Nephron progenitor cell (in vitro differentiated cells): ENCODE measurements at regions not wholly inside any gene's neighbourhood (a gene's known extent, or its start where the extent isn't known, plus 50 kb on each side); places are given as distances from the start of the nearest gene placed in this dataset.

Source experiments
- DNase-seq: peaks from one replicate; pipeline ENCODE4 v3.0.0; 2021
- H3K27ac Mint-ChIP-seq: 2 replicates; pipeline ENCODE4 v1.8.0; 2021; ENCODE audit warnings: mild to moderate bottlenecking, moderate library complexity, mixed read lengths
- H3K27me3 Mint-ChIP-seq: 2 replicates; pipeline ENCODE4 v1.8.0; 2021; ENCODE audit warnings: mild to moderate bottlenecking, low read depth, mixed read lengths; ENCODE audit not compliant: poor library complexity
- H3K36me3 Mint-ChIP-seq: 2 replicates; pipeline ENCODE4 v1.8.0; 2021; ENCODE audit warnings: low read depth, mixed read lengths
- H3K4me1 Mint-ChIP-seq: 2 replicates; pipeline ENCODE4 v1.8.0; 2021; ENCODE audit warnings: mixed read lengths
- H3K4me3 Mint-ChIP-seq: 2 replicates; pipeline ENCODE4 v1.8.0; 2021; ENCODE audit warnings: mild to moderate bottlenecking, moderate library complexity, mixed read lengths
- H3K9me3 Mint-ChIP-seq: 2 replicates; pipeline ENCODE4 v1.8.0; 2021; ENCODE audit warnings: mild to moderate bottlenecking, moderate library complexity, mixed read lengths
- CTCF ChIP-seq: fragments of 200-600 bp; sonication (generic); IDR thresholded peaks from 2 replicates; pipeline ENCODE4 v1.5.0; 2021; ENCODE audit warnings: antibody characterized with exemption

- peaks cover 5% of the 10 kb centered on the region for H3K4me1 Mint-ChIP-seq
- H3K27ac Mint-ChIP-seq: no peak overlapping the region
- H3K27me3 Mint-ChIP-seq: peaks cover 11% of the 10 kb centered on the region
- H3K4me3 Mint-ChIP-seq: no peak overlapping the region
- H3K9me3 Mint-ChIP-seq: peaks cover 2% of the 10 kb centered on the region
- DNase-seq: no peak
- TF ChIP-seq CTCF: no peak
- H3K36me3 Mint-ChIP-seq: no peaks in the 10 kb centered on the region
Measured at GRCh38 chr5:38709678-38710306, 136.0 kb upstream of the OSMR start.

- Mint-ChIP-seq H3K36me3 (no peaks in the 10 kb centered on the region), H3K27ac (no peak overlapping the region), H3K4me1 (peaks cover 9% of the 10 kb centered on the region), H3K4me3 (no peak overlapping the region), H3K9me3 (no peaks in the 10 kb centered on the region), H3K27me3 (peaks cover 11% of the 10 kb centered on the region)
- no peak for TF ChIP-seq CTCF
- DNase-seq: no peak
Measured at GRCh38 chr5:38710627-38711026, 135.2 kb upstream of the OSMR start.

GRCh38 chr5:38712391-38712790 lies 133.4 kb upstream of the OSMR start:
- H3K27ac Mint-ChIP-seq: no peak overlapping the region
- no peak for DNase-seq
- TF ChIP-seq CTCF: no peak
- H3K4me1 Mint-ChIP-seq: peaks cover 9% of the 10 kb centered on the region
- H3K9me3 Mint-ChIP-seq: no peaks in the 10 kb centered on the region
- H3K36me3 Mint-ChIP-seq: no peaks in the 10 kb centered on the region
- H3K4me3 Mint-ChIP-seq: no peak overlapping the region
- peaks cover 7% of the 10 kb centered on the region for H3K27me3 Mint-ChIP-seq

DNA sequence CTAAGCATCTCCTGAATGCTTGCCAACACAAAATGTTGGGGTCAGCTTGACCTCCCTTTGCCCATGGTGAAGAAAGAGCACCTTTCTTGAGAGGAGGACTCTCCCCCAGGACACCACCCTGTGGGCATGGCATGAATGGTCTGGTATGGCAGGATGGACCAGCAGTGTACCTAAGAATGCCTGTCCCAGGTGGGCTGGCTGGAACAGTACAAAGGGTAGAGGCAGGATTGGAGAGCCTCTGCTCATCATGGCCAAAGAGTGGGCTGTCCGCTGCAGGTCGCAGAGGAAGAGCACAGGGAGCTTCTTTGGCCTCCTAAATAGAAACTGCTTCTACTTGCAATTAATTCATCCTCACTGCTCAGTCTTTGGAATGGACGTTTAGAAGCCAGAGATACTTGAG lies 131.6 kb upstream of the OSMR start:
- TF ChIP-seq CTCF: no peak
- H3K4me3 Mint-ChIP-seq: no peak overlapping the region
- no peaks in the 10 kb centered on the region for H3K36me3 Mint-ChIP-seq
- H3K27me3 Mint-ChIP-seq: peaks cover 7% of the 10 kb centered on the region
- no peak overlapping the region for H3K27ac Mint-ChIP-seq
- DNase-seq: no peak
- H3K4me1 Mint-ChIP-seq: peaks cover 9% of the 10 kb centered on the region
- no peaks in the 10 kb centered on the region for H3K9me3 Mint-ChIP-seq

- Mint-ChIP-seq H3K9me3 (no peaks in the 10 kb centered on the region), H3K4me1 (peaks cover 9% of the 10 kb centered on the region), H3K36me3 (no peaks in the 10 kb centered on the region), H3K27ac (no peak overlapping the region), H3K27me3 (peaks cover 7% of the 10 kb centered on the region), H3K4me3 (no peak overlapping the region)
- TF ChIP-seq CTCF: no peak
- no peak for DNase-seq
Measured at GRCh38 chr5:38714703-38715355, 131.0 kb upstream of the OSMR start.

DNA sequence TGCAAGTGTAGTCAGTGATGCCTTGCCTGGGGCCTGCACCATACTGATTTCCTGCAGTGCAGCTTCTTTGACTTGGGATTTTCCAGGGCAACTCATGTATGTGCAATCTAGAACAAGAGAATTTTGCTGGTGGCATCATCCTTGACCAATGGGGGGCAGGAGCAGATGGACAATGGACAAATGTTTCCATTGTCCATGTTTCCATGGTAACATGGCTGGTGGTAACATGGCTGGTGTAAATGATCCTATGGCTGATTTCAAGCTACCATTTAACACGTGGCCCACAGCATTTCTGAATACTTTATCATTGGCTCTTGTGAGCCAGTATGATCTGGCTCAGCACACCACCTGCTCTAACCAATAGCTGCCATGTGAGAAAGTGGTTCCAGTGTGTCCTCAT lies 130.1 kb upstream of the OSMR start:
- Mint-ChIP-seq H3K27ac (no peak overlapping the region), H3K4me3 (no peak overlapping the region), H3K4me1 (peaks cover 10% of the 10 kb centered on the region), H3K9me3 (no peaks in the 10 kb centered on the region), H3K36me3 (no peaks in the 10 kb centered on the region), H3K27me3 (peaks cover 7% of the 10 kb centered on the region)
- no peak for TF ChIP-seq CTCF
- DNase-seq: no peak
